ENCODE measurements at regions not wholly inside any gene's neighbourhood (a gene's known extent, or its start where the extent isn't known, plus 50 kb on each side); places are given as distances from the start of the nearest gene placed in this dataset.
"Not testable (repeated sequence)": the region's sequence is repeated elsewhere in the genome, so short reads cannot be mapped to it uniquely, and the experiment has no call there.

DNA sequence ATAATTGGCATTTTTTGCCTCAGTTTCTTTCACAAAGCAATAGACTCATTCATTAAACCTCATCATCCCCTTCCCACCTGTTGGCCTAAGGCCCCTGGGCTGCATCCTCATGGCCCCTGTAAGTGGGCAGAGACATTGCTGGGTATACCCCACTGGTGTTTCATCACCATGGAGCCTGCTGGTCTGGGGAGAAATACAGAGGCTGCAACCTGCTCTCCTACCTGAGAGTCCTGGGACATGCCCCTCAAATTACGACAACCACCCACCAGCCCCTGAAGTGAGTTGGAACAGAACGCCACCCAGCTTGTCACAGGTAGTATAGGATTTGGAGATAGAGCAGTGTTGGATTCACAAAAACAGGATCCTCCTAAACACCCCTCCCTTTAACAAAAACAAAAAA, 190.8 kb downstream of the ANKRD60 start:
- DNase-seq: no peak
- ChIA-PET POLR2A (no interaction called here), CTCF (no interaction called here)
- no peaks in the 10 kb centered on the region for H3K27me3 Mint-ChIP-seq (ENCODE audit: low read depth)
- no peak overlapping the region for H3K4me3 Mint-ChIP-seq
- H3K4me1 Mint-ChIP-seq (ENCODE audit: low read depth): no peaks in the 10 kb centered on the region
- no peaks in the 10 kb centered on the region for H3K9me3 Mint-ChIP-seq (ENCODE audit: insufficient read depth)
- H3K36me3 Mint-ChIP-seq (ENCODE audit: low read depth): no peaks in the 10 kb centered on the region
- no peak overlapping the region for H3K27ac Mint-ChIP-seq
- no peak for ATAC-seq

GRCh38 chr20:58033026-58033536, 195.4 kb downstream of the ANKRD60 start:
- Mint-ChIP-seq H3K9me3 (ENCODE audit: insufficient read depth) (no peaks in the 10 kb centered on the region), H3K36me3 (ENCODE audit: low read depth) (no peaks in the 10 kb centered on the region), H3K27me3 (ENCODE audit: low read depth) (peaks cover 11% of the 10 kb centered on the region), H3K4me3 (no peak overlapping the region), H3K27ac (no peak overlapping the region), H3K4me1 (ENCODE audit: low read depth) (no peaks in the 10 kb centered on the region)
- ChIA-PET CTCF (interaction anchor here (0.9 kb wide), 1 partner anchor 54 kb away, joined by 3 read pairs; no protein-coding TSS in a partner anchor), POLR2A (no interaction called here)
- ATAC-seq (no peak), DNase-seq (no peak)

DNA sequence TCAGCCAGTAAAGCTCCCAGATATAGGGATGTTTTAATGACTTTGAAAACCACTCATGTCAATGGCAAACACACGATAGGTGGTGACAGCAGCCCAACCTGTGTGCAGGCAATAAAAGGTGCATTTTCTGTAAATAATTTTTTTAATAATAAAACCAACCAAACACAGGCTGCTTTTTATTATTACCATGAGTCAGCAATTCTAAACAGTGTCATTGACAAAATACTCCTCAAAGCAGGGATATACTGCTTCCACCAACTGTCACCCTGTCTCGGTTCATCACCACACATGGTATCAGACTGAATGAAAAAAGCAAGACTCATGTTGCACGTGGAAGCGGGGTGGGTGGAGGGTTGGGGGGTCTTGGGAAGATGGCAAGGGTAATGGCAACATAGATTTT, 195.9 kb downstream of the ANKRD60 start:
- no peak overlapping the region for H3K4me3 Mint-ChIP-seq
- ChIA-PET POLR2A (no interaction called here), CTCF (interaction anchor here (0.9 kb wide), 1 partner anchor 54 kb away, joined by 3 read pairs; no protein-coding TSS in a partner anchor)
- ATAC-seq: no peak
- H3K36me3 Mint-ChIP-seq (ENCODE audit: low read depth): no peaks in the 10 kb centered on the region
- H3K27ac Mint-ChIP-seq: no peak overlapping the region
- no peaks in the 10 kb centered on the region for H3K9me3 Mint-ChIP-seq (ENCODE audit: insufficient read depth)
- H3K27me3 Mint-ChIP-seq (ENCODE audit: low read depth): peaks cover 11% of the 10 kb centered on the region
- no peaks in the 10 kb centered on the region for H3K4me1 Mint-ChIP-seq (ENCODE audit: low read depth)
- no peak for DNase-seq

DNA sequence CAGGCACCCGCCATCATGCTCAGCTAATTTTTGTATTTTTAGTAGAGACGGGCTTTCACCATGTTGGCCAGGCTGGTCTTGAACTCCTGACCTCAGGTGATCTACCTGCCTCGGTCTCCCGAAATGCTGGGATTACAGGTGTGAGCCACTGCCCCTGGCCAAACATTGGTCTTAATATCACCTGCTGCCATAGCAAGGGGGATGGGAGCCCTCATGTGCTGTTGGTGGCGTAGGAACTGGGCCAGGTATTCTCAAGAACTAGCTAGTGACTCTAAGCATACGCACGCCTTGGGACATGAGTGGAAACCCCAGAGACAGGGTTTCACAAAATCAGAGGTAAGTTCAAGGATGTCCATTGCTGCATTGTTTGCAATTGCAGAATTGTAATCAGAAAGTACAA, 197.1 kb downstream of the ANKRD60 start:
- DNase-seq; H3K4me1 Mint-ChIP-seq (ENCODE audit: low read depth); ATAC-seq; H3K9me3 Mint-ChIP-seq (ENCODE audit: insufficient read depth); H3K4me3 Mint-ChIP-seq; H3K27ac Mint-ChIP-seq; H3K36me3 Mint-ChIP-seq (ENCODE audit: low read depth); POLR2A ChIA-PET; CTCF ChIA-PET: not testable (repeated sequence)
- peaks cover 14% of the 10 kb centered on the region for H3K27me3 Mint-ChIP-seq (ENCODE audit: low read depth)

GRCh38 chr20:58028123-58028522, 200.3 kb downstream of the ANKRD60 start:
- Mint-ChIP-seq H3K36me3 (ENCODE audit: low read depth) (no peaks in the 10 kb centered on the region), H3K27me3 (ENCODE audit: low read depth) (peaks cover 14% of the 10 kb centered on the region), H3K4me3 (no peak overlapping the region), H3K27ac (no peak overlapping the region), H3K4me1 (ENCODE audit: low read depth) (no peaks in the 10 kb centered on the region), H3K9me3 (ENCODE audit: insufficient read depth) (no peaks in the 10 kb centered on the region)
- POLR2A ChIA-PET: no interaction called here
- ATAC-seq (no peak), DNase-seq (no peak)
- CTCF ChIA-PET: no interaction called here

DNA sequence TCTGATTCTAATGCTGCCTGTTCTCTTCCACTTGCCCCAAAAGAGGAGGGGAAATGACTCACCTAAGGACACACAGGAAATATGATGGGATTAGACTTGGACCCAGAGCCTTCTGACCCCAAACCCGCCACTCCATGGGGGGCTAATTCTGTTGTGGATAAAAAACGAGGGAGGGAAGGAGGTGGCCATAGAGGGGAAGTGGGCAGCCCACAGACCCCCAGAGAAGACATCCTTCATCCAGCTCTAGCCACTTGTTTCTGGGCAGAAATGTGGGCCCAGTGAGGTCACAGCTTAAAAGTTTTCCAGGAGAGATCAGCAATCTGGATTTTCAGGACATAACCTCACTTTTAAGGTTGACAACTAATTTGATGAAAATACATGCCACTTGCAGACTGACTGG, 202.1 kb downstream of the ANKRD60 start:
- Mint-ChIP-seq H3K9me3 (ENCODE audit: insufficient read depth) (no peaks in the 10 kb centered on the region), H3K27ac (no peak overlapping the region), H3K4me1 (ENCODE audit: low read depth) (no peaks in the 10 kb centered on the region), H3K27me3 (ENCODE audit: low read depth) (peaks cover 14% of the 10 kb centered on the region), H3K36me3 (ENCODE audit: low read depth) (no peaks in the 10 kb centered on the region), H3K4me3 (no peak overlapping the region)
- ChIA-PET CTCF (no interaction called here), POLR2A (interaction anchor here (0.6 kb wide), 1 partner anchor 1375 kb away, joined by 3 read pairs; no protein-coding TSS in a partner anchor)
- ATAC-seq: no peak
- DNase-seq: no peak

DNA sequence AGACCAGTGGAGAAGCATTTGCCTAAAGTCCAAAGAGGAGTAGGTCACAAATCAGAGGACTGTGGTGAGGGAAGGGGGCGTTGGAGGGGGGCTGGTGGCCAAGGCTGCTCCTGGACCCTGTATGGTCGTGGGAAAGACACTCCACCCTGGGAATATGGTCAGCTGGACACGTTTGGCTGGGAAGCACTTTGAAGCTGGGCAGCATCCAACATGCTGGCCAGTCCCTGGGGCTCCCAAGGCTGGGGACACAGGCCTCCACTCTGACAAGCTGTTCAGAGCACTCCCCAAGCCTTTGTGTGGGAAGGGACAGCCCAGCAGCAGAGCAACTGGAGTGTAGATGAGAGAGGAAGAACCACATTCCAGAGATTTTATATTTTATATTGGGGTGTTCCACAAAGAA, 203.2 kb downstream of the ANKRD60 start:
- Mint-ChIP-seq H3K4me3 (no peak overlapping the region), H3K4me1 (ENCODE audit: low read depth) (no peaks in the 10 kb centered on the region)

GRCh38 chr20:58024241-58024721, 204.2 kb downstream of the ANKRD60 start:
- no peak for ATAC-seq

More for the DNA sequence above, 203.2 kb downstream of the ANKRD60 start:
- ChIA-PET CTCF (no interaction called here), POLR2A (no interaction called here)
- Mint-ChIP-seq H3K27ac (no peak overlapping the region), H3K36me3 (ENCODE audit: low read depth) (no peaks in the 10 kb centered on the region), H3K9me3 (ENCODE audit: insufficient read depth) (no peaks in the 10 kb centered on the region), H3K27me3 (ENCODE audit: low read depth) (peaks cover 14% of the 10 kb centered on the region)
- no peak for DNase-seq
- ATAC-seq: no peak

DNA sequence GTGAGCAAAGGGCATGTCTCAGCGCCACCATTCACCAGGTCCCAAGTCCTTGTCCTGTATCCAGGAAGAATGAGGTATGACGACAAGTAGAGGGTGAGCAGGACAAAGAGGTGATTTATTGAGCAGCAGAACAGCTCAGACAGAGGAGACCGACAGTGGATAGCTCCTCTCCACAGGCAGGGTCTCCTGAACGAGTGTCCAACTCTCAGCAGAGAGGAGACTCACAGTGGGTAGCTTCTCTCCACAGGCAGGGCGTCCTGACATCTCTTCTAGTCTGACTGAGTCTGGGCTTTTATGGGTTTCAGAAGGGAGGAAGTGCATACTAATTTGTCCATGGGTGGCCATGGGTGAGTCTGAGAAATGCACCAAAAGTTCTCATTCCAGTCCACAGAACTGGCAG, 204.7 kb downstream of the ANKRD60 start:
- no peaks in the 10 kb centered on the region for H3K36me3 Mint-ChIP-seq (ENCODE audit: low read depth)
- H3K9me3 Mint-ChIP-seq (ENCODE audit: insufficient read depth): no peaks in the 10 kb centered on the region
- ChIA-PET POLR2A (no interaction called here), CTCF (no interaction called here)
- ATAC-seq: no peak
- H3K27me3 Mint-ChIP-seq (ENCODE audit: low read depth): peaks cover 8% of the 10 kb centered on the region
- H3K4me3 Mint-ChIP-seq: no peak overlapping the region
- DNase-seq: no peak
- H3K4me1 Mint-ChIP-seq (ENCODE audit: low read depth): no peaks in the 10 kb centered on the region
- no peak overlapping the region for H3K27ac Mint-ChIP-seq

More at GRCh38 chr20:58024241-58024721, 204.2 kb downstream of the ANKRD60 start:
- no peaks in the 10 kb centered on the region for H3K9me3 Mint-ChIP-seq (ENCODE audit: insufficient read depth)
- no peak overlapping the region for H3K4me3 Mint-ChIP-seq
- H3K27me3 Mint-ChIP-seq (ENCODE audit: low read depth): peaks cover 11% of the 10 kb centered on the region
- no peaks in the 10 kb centered on the region for H3K4me1 Mint-ChIP-seq (ENCODE audit: low read depth)
- H3K36me3 Mint-ChIP-seq (ENCODE audit: low read depth): no peaks in the 10 kb centered on the region
- ChIA-PET CTCF (no interaction called here), POLR2A (no interaction called here)
- H3K27ac Mint-ChIP-seq: no peak overlapping the region
- no peak for DNase-seq

DNA sequence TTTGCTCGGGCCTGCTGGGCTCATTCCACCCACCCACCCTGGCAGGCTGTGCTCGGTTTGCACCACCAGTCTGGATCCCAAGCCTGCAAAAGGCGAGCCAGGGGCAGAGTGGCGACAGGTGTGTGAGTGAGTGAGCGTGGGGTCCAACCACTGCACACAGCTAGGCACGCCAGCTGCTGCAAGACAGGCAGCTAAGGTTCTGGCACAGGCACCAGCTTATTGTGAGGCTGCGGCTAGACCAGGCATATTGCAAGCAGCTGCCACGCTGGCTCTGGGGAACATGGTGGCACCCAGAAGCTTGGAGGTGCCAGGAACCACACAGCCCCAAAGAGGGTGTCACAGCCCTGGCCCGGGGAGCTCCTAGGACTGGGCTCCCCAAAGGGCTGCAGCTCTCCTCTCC, 205.1 kb downstream of the ANKRD60 start:
- DNase-seq (no peak), ATAC-seq (no peak)
- ChIA-PET CTCF (no interaction called here), POLR2A (no interaction called here)
- H3K36me3 Mint-ChIP-seq (ENCODE audit: low read depth): no peaks in the 10 kb centered on the region
- H3K27me3 Mint-ChIP-seq (ENCODE audit: low read depth): peaks cover 4% of the 10 kb centered on the region
- no peaks in the 10 kb centered on the region for H3K4me1 Mint-ChIP-seq (ENCODE audit: low read depth)
- H3K4me3 Mint-ChIP-seq: no peak overlapping the region
- H3K27ac Mint-ChIP-seq: no peak overlapping the region
- H3K9me3 Mint-ChIP-seq (ENCODE audit: insufficient read depth): no peaks in the 10 kb centered on the region

DNA sequence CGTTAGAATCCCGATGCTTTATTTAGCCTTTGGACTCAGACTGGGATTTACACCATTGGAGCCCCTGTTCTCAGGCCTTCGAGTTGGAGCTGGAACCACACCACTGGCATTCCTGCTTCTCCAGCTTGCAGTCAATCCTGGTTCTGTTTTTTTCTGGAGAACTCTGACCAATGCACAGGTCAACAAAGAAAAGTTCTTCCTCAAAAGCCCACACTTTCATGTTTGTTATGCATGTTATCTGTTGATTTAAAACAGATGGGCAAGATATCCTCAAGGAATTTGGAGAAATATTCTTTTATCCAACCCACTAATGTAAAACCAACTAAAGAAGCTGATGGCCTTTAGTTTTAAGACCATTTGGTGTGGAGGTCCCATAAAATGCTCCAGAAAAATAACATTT, 205.7 kb downstream of the ANKRD60 start:
- no peaks in the 10 kb centered on the region for H3K4me1 Mint-ChIP-seq (ENCODE audit: low read depth)
- CTCF ChIA-PET: interaction anchor here (0.7 kb wide), 1 partner anchor 14 kb away, joined by 3 read pairs; no protein-coding TSS in a partner anchor
- H3K27ac Mint-ChIP-seq: no peak overlapping the region
- H3K27me3 Mint-ChIP-seq (ENCODE audit: low read depth): peaks cover 4% of the 10 kb centered on the region
- H3K36me3 Mint-ChIP-seq (ENCODE audit: low read depth): no peaks in the 10 kb centered on the region
- POLR2A ChIA-PET: no interaction called here
- DNase-seq (no peak), ATAC-seq (no peak)
- H3K4me3 Mint-ChIP-seq: no peak overlapping the region
- H3K9me3 Mint-ChIP-seq (ENCODE audit: insufficient read depth): no peaks in the 10 kb centered on the region

GRCh38 chr20:58021481-58021880, 207.0 kb downstream of the ANKRD60 start:
- ATAC-seq: no peak
- ChIA-PET CTCF (no interaction called here), POLR2A (no interaction called here)
- Mint-ChIP-seq H3K4me3 (no peak overlapping the region), H3K4me1 (ENCODE audit: low read depth) (no peaks in the 10 kb centered on the region), H3K9me3 (ENCODE audit: insufficient read depth) (no peaks in the 10 kb centered on the region), H3K36me3 (ENCODE audit: low read depth) (no peaks in the 10 kb centered on the region), H3K27me3 (ENCODE audit: low read depth) (peaks cover 2% of the 10 kb centered on the region), H3K27ac (no peak overlapping the region)
- DNase-seq: no peak
